Activated CD8-positive, alpha-beta memory T cell treated with anti-CD3 and anti-CD28 coated beads for 1 hour (primary cell): ENCODE measurements at regions not wholly inside any gene's neighbourhood (a gene's known extent, or its start where the extent isn't known, plus 50 kb on each side); places are given as distances from the start of the nearest gene placed in this dataset.
"Not testable (repeated sequence)": the region's sequence is repeated elsewhere in the genome, so short reads cannot be mapped to it uniquely, and the experiment has no call there.

Experiments
- DNase-seq, 2 donors: peaks; one replicate each; pipeline ENCODE4 v3.0.0-alpha.2; 2020; ENCODE audit warnings: low read depth in 1 of 2; ENCODE audit errors: extremely low read depth in 1 of 2

DNA sequence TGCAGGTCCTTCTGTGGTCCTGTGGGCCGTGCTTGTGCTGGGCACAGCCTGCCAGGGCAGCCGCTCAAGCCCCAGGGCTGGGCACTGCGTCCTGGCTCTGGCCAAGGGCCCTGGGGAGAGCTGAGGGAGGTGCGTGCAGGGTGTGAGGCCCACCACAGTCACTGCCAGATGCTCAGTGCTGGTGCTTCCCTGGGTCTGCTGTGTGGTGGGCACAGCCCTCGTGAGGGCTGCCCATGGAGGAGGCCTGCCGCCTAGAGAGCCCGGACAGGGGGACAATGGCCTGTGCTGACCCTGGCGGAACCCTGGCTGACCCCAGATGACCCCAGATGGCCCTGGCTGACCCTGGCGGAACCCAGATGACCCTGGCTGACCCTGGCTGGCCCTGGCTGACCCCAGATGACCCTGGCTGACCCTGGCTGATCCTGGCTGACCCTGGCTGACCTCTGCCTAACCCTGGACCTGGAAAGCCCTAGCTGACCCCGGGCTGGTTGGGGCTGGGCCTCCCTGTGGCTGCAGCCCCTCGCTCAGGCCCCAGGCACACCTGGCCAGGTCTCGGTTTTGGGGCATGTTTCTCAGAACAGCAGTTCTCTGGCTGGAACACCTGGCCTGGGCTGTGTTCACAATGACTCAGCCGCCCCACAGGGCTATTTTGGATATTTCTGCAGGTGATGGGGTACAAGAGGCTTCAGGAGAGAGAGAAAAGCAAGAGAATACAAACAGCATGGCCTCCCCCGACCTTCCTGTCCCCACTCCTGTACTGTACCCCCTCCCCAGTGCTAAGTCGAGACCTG, 55.4 kb downstream of the TMEM121 start:
- DNase-seq = no peak

- DNase-seq = no peak
These were observed 56.3 kb downstream of the TMEM121 start for GRCh38 chr14:105582639-105583038.

DNA sequence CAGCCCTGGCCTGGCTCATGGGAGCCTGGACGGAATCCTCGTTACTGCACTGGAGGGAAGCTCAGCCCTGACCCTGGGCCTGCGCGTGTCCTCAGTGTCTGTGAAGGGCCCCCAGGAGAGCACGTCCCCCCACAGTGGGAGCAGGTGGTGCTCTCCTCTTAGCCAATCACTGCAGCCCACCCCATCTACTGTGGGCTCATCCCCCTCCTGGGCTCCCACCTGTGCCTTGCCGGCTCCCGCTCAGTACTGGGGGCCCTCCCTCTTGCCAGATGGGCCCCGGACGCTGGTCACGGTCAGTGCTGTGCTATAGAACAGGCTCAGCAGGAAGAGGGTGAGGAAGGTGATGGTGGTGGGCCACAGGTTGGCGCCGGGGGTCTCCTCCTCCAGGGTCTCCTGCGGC, 57.5 kb downstream of the TMEM121 start:
- DNase-seq = not testable (repeated sequence)

GRCh38 chr14:105585290-105585689, 58.9 kb downstream of the TMEM121 start:
- not testable (repeated sequence) for DNase-seq

DNA sequence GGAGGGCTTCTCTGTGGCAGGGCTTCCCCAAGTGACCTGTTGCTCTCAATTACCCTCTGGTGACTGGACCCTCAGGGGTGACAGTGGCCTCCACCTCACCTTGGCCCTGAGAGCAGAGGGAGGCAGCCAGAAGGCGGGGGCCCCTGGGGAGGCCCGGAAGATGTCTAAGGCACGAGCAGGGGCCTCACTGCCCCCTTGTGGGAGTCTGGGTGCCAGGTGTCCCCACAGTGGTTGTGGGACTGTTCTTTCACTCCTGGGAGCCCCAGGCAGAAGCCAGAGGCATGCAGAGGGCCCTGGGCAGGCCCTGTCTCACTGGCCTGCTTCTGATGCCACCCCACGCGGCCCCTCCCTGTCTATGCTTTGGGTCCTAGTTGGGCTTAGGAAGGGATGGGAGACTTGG, 59.3 kb downstream of the TMEM121 start:
- DNase-seq = not testable (repeated sequence)

DNA sequence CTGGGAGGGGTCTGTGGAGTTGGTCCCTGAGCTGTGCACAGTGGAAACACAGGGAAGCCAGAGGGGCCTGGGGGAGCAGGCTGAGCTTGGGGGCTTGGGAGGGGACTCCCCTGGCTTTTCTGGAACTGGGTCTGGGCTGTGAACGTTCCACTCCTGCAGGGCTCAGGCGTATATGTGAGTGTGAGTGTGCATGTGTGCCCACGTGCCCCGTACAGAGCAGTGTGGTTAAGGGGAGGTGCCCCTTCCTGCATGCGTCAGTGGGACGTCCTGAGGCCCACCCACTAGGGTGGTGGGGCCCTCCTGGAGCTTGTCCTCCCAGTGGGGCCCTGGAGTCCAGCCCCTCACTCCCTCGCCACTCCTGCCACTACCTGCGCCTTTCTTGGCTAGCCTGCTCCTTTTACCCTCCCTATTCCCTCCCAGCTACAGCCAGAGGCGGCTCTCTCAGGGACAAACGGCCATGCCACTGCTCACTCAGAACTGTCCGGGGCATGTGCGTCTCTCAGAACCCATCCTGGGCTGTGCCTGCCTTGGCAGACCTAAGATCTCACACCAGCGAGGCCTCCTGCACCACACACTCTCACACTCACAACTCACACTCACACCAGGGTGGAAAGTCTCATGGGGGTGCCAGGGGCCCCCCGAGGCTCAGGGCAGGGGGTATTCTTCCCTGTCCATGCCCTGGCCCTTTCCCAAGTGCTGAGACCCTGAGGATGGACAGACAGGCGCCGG, 59.9 kb downstream of the TMEM121 start:
- not testable (repeated sequence) for DNase-seq

GRCh38 chr14:105587034-105587433, 60.7 kb downstream of the TMEM121 start:
- DNase-seq = not testable (repeated sequence)

GRCh38 chr14:105587482-105588235, 61.3 kb downstream of the TMEM121 start:
- not testable (repeated sequence) for DNase-seq

- no peak for DNase-seq
These were observed 62.0 kb downstream of the TMEM121 start for GRCh38 chr14:105588236-105588860.

DNA sequence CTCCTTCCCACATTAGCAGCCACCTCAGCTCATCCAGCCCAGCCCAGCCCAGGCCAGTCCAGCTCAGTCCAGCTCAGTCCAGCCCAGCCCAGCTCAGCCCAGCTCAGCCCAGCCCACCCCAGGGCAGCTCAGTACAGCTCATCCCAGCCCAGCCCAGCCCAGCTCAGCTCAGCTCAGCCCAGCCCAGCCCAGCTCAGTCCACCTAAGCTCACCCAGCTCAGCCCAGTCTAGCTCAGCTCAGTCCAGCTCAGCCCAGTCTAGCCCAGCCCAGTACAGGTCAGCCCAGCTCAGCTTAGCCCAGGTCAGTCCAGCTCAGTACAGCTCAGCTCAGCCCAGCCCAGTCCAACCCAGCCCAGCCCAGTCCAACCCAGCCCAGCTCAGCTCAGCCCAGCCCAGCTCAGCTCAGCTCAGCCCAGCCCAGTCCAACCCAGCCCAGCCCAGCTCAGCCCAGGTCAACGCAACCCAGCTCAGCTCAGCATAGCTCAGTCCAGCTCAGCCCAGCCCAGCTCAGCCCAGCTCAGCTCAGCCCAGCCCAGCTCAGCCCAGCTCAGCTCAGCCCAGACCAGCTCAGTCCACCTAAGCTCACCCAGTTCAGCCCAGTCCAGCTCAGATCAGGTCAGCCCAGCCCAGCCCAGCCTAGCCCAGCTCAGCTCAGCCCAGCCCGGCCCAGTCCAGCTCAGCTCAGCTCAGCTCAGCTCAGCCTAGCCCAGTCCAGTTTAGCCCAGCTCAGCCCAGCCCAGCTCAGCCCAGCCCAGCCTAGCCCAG, 63.0 kb downstream of the TMEM121 start:
- no peak for DNase-seq

- not testable (repeated sequence) for DNase-seq
These were observed 63.5 kb downstream of the TMEM121 start for GRCh38 chr14:105589926-105590185.

GRCh38 chr14:105591052-105591451, 64.7 kb downstream of the TMEM121 start:
- no peak for DNase-seq

- not testable (repeated sequence) for DNase-seq
These were observed 65.5 kb downstream of the TMEM121 start for GRCh38 chr14:105591792-105592341.

- DNase-seq = not testable (repeated sequence)
These were observed 66.3 kb downstream of the TMEM121 start for GRCh38 chr14:105592646-105593045.

DNA sequence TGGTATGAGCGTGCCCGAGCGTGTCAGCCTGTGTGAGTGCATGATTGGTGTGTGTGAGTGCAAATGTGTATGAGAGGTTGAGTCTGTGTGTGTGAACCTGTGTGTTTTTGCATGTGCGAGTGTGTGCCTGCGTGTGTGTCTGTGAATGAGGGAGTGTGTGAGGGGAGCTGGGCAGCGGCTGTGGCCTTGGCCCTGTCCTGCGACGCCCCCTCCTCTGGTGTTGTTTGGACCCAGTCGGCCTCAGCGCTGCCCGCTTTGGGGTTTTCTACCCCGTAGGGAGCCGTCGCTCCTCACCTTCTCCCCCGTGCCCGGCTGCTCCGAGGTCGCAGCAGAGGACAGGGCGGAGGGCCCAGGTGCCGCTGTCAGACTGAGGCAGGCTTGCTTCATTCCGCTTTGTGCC, 69.0 kb downstream of the TMEM121 start:
- not testable (repeated sequence) for DNase-seq

DNA sequence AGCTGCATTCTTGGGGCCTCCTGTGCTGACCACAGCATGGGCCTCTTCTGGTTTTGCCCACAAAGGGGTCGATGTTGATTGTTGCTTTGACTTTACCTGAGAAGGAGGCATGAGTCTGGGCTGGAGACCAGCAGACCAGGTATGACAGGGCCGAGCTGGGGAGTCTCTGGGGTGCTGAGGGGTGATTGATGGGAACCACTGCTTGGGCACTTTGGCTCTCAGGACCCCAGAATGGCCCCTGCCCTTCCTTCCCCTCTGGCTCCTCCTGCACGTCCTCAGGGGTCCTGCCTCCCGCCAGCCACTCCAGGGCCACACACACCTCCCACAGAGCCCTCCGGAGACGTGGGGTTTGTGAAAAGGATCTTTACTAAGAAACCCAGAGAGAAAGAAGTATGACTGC, 70.0 kb downstream of the TMEM121 start:
- not testable (repeated sequence) for DNase-seq

- DNase-seq = not testable (repeated sequence)
These were observed 71.8 kb downstream of the TMEM121 start for GRCh38 chr14:105598040-105598763.

GRCh38 chr14:105598925-105599586, 72.7 kb downstream of the TMEM121 start:
- not testable (repeated sequence) for DNase-seq
